ENCODE measurements at regions not wholly inside any gene's neighbourhood (a gene's known extent, or its start where the extent isn't known, plus 50 kb on each side); places are given as distances from the start of the nearest gene placed in this dataset.

DNA sequence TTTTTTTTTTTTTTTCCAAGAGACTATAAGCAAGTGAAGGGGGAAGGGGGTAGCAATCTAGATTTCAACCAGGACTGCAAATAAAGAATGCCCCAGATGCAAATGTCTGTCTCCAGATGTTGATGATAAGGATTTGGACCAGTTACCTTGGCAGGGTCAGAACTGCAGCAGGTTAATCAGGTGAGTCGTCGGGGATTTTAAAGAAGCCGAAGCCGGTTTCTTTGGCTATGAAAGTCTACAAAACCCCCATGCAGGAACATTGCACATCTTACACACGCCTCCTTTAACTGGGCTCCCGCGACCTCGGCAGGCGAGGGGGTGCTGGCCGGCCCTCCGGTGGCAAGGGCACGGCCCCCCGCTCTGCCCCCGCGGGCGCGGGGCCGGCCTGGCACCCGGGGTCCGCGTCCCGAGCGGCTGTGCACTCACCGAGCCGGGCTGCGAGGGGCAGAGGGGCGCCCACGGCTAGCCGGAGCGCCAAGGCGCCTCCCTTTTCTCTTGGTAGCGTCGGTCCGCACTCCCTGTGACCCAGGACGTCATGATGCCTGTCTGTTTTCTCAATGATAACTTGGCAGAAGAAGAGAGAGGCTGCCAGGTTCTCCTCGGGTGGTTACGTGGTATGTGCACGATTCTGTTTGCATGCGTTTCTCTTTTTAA, 366.3 kb upstream of the ESRRG start:
- Mint-ChIP-seq H3K9me3 (no peaks in the 10 kb centered on the region), H3K36me3 (ENCODE audit: low read depth) (no peaks in the 10 kb centered on the region), H3K27me3 (ENCODE audit: low read depth) (peaks cover 44% of the 10 kb centered on the region), H3K4me3 (no peak overlapping the region), H3K4me1 (ENCODE audit: low read depth) (peaks cover 6% of the 10 kb centered on the region), H3K27ac (no peak overlapping the region)
- CTCF ChIA-PET, result no interaction called here
- intact Hi-C loops (cut with micrococcal nuclease), result no loop called here
- DNase-seq, result no peak

DNA sequence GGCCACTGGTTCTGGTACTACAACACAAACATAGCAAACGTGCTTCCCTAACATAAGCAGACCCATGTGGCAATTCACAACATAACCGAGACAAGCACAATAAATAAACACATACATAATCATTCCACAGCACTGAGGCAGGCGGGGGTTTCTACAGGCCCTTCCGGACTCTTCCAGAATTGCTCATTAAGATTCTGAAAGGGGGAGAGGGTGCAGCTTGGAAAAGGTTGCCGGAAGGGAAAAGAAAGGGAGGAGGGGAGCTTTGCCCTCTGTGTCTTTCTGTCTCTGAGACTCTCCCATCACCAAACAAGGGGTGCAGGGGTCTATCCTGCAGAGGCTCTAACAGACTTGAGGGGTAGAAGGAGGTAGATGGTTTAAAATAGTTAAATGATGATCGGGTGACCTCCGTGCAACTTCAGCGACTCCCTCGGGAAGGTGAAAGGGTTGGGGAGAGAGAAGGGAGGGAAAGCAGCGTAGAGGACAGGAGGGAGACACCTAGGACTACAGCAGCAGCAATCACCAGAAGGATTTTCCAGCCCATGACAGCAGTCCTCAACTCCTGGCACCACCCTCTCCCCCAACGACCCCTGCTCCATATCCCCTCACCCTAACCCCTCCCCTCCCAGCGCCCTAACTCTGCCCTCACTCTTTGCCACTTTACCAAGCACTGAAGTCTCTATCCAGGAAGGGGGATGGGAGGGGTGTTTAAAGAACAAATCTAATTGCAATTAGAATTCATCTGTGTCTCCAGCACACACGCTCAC, 365.5 kb upstream of the ESRRG start:
- H3K27me3 Mint-ChIP-seq (ENCODE audit: low read depth), result peaks cover 41% of the 10 kb centered on the region

GRCh38 chr1:217088011-217088410, 364.8 kb upstream of the ESRRG start:
- Mint-ChIP-seq H3K9me3 (no peaks in the 10 kb centered on the region), H3K4me1 (ENCODE audit: low read depth) (peaks cover 6% of the 10 kb centered on the region), H3K4me3 (no peak overlapping the region), H3K27me3 (ENCODE audit: low read depth) (peaks cover 41% of the 10 kb centered on the region), H3K36me3 (ENCODE audit: low read depth) (no peaks in the 10 kb centered on the region), H3K27ac (no peak overlapping the region)
- CTCF ChIA-PET, result no interaction called here
- intact Hi-C loops (cut with micrococcal nuclease), result no loop called here
- DNase-seq, result no peak

More for the DNA sequence above, 365.5 kb upstream of the ESRRG start:
- no peak for DNase-seq
- CTCF ChIA-PET, result interaction anchor here (0.7 kb wide), 1 partner anchor 65 kb away, joined by 4 read pairs; no protein-coding TSS in a partner anchor
- intact Hi-C loops (cut with micrococcal nuclease), result no loop called here
- Mint-ChIP-seq H3K36me3 (ENCODE audit: low read depth) (no peaks in the 10 kb centered on the region), H3K4me1 (ENCODE audit: low read depth) (peaks cover 6% of the 10 kb centered on the region), H3K9me3 (no peaks in the 10 kb centered on the region), H3K4me3 (no peak overlapping the region), H3K27ac (no peak overlapping the region)

GRCh38 chr1:217079584-217079983, 356.4 kb upstream of the ESRRG start:
- no peak for DNase-seq
- Mint-ChIP-seq H3K27ac (no peak overlapping the region), H3K9me3 (peaks cover 1% of the 10 kb centered on the region), H3K36me3 (ENCODE audit: low read depth) (no peaks in the 10 kb centered on the region), H3K4me1 (ENCODE audit: low read depth) (no peaks in the 10 kb centered on the region), H3K4me3 (no peak overlapping the region), H3K27me3 (ENCODE audit: low read depth) (no peaks in the 10 kb centered on the region)
- CTCF ChIA-PET, result no interaction called here
- intact Hi-C loops (cut with micrococcal nuclease), result no loop called here

DNA sequence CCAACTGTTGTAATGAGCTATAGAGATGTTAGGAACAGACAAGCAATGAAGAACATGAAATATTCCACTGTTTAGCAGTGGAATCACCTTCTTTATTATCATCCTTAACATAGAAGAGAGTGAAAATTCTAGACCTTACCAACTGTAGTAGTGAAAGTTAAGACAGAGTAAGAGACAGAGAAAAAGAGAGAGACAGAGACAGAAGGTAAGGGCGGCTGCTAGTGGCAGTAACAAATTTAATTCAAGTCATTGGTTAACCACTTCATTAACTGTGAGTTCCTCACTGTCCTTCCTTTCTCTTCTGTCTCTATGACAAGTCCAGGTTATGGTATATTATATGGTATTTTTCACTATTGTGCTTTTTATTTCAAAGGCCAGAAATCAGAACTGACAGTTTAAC, 355.7 kb upstream of the ESRRG start:
- Mint-ChIP-seq H3K9me3 (peaks cover 1% of the 10 kb centered on the region), H3K4me1 (ENCODE audit: low read depth) (no peaks in the 10 kb centered on the region), H3K27me3 (ENCODE audit: low read depth) (no peaks in the 10 kb centered on the region), H3K27ac (no peak overlapping the region), H3K36me3 (ENCODE audit: low read depth) (no peaks in the 10 kb centered on the region), H3K4me3 (no peak overlapping the region)
- intact Hi-C loops (cut with micrococcal nuclease), result no loop called here
- no peak for DNase-seq
- CTCF ChIA-PET, result no interaction called here

- intact Hi-C loops (cut with micrococcal nuclease), result no loop called here
- Mint-ChIP-seq H3K36me3 (ENCODE audit: low read depth) (no peaks in the 10 kb centered on the region), H3K27me3 (ENCODE audit: low read depth) (no peaks in the 10 kb centered on the region), H3K27ac (no peak overlapping the region), H3K4me1 (ENCODE audit: low read depth) (no peaks in the 10 kb centered on the region), H3K9me3 (peaks cover 1% of the 10 kb centered on the region), H3K4me3 (no peak overlapping the region)
- no peak for DNase-seq
- CTCF ChIA-PET, result no interaction called here
Observed at GRCh38 chr1:217078078-217078690, 355.0 kb upstream of the ESRRG start.

GRCh38 chr1:217077426-217077825, 354.2 kb upstream of the ESRRG start:
- intact Hi-C loops (cut with micrococcal nuclease), result no loop called here
- DNase-seq, result no peak
- CTCF ChIA-PET, result no interaction called here
- H3K27ac Mint-ChIP-seq, result no peak overlapping the region
- no peaks in the 10 kb centered on the region for H3K27me3 Mint-ChIP-seq (ENCODE audit: low read depth)
- H3K9me3 Mint-ChIP-seq, result peaks cover 1% of the 10 kb centered on the region
- no peaks in the 10 kb centered on the region for H3K36me3 Mint-ChIP-seq (ENCODE audit: low read depth)
- H3K4me3 Mint-ChIP-seq, result no peak overlapping the region
- H3K4me1 Mint-ChIP-seq (ENCODE audit: low read depth), result no peaks in the 10 kb centered on the region

DNA sequence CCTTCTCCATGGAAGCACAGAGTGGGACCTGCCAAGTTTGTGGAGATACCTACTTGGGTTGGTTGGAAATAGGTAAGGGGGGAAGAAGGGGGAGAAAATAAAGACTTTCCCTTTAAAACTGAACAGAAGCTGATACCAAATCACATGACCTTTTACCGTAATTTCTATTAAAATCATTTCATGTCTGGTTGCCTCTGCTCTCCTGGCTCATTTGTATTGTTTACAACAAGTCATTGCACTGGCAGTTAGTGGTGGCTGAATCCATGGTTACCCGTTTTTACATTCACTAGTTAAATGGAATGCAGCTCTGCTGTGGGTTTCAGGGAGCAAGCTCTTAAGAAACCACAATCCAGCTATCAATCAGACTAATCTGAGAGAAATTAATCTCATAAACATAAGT, 353.7 kb upstream of the ESRRG start:
- Mint-ChIP-seq H3K36me3 (ENCODE audit: low read depth) (no peaks in the 10 kb centered on the region), H3K4me1 (ENCODE audit: low read depth) (no peaks in the 10 kb centered on the region), H3K9me3 (peaks cover 1% of the 10 kb centered on the region), H3K27ac (no peak overlapping the region), H3K4me3 (no peak overlapping the region), H3K27me3 (ENCODE audit: low read depth) (no peaks in the 10 kb centered on the region)
- CTCF ChIA-PET, result no interaction called here
- intact Hi-C loops (cut with micrococcal nuclease), result no loop called here
- no peak for DNase-seq

DNA sequence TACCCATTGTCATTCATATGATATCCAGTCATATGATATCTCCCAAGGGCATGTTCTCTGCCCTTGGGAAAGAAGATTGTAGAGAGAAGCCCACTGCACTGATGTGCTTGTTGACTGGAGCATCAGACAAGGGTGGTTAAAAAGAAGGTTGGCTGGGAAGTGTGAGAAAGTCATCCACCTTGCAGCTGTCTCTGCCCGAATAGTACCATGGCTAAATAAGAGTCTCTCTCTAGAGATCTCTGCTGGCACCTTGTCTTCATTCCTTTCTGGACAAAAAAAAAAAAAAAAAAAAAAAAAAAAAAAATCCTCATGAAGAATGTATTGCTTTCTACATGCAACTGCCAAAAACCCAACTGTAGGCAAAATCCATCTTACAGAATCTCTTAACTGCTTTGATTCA, 349.7 kb upstream of the ESRRG start:
- Mint-ChIP-seq H3K27ac (no peak overlapping the region), H3K4me1 (ENCODE audit: low read depth) (no peaks in the 10 kb centered on the region), H3K27me3 (ENCODE audit: low read depth) (peaks cover 2% of the 10 kb centered on the region), H3K9me3 (no peaks in the 10 kb centered on the region), H3K4me3 (no peak overlapping the region), H3K36me3 (ENCODE audit: low read depth) (no peaks in the 10 kb centered on the region)
- CTCF ChIA-PET, result no interaction called here
- DNase-seq, result no peak
- intact Hi-C loops (cut with micrococcal nuclease), result no loop called here

- no peaks in the 10 kb centered on the region for H3K36me3 Mint-ChIP-seq (ENCODE audit: low read depth)
- H3K4me3 Mint-ChIP-seq, result no peak overlapping the region
- DNase-seq, result no peak
- no peaks in the 10 kb centered on the region for H3K4me1 Mint-ChIP-seq (ENCODE audit: low read depth)
- intact Hi-C loops (cut with micrococcal nuclease), result no loop called here
- H3K27ac Mint-ChIP-seq, result no peak overlapping the region
- peaks cover 2% of the 10 kb centered on the region for H3K27me3 Mint-ChIP-seq (ENCODE audit: low read depth)
- CTCF ChIA-PET, result no interaction called here
- H3K9me3 Mint-ChIP-seq, result no peaks in the 10 kb centered on the region
Observed at GRCh38 chr1:217067642-217068041, 344.4 kb upstream of the ESRRG start.

DNA sequence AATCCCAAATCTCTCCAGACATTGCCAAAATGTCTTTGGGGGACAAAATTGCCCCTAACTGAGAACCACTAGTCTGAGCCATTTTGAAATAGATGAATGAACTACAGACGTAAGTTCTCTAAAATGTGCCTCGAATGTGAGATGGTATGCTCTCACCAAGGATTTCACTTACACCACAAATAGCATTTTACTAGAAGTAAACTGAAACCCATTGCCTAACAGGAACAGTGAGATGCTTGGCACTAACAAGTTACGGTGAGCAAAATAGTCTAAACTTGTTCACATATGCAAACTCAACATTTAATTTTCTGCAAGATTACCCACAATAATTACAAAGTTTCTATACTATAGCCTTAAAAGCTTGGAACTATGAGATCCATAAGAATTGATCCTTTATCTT, 343.6 kb upstream of the ESRRG start:
- Mint-ChIP-seq H3K4me3 (no peak overlapping the region), H3K27me3 (ENCODE audit: low read depth) (peaks cover 2% of the 10 kb centered on the region), H3K27ac (no peak overlapping the region), H3K9me3 (no peaks in the 10 kb centered on the region), H3K36me3 (ENCODE audit: low read depth) (no peaks in the 10 kb centered on the region), H3K4me1 (ENCODE audit: low read depth) (no peaks in the 10 kb centered on the region)
- no peak for DNase-seq
- intact Hi-C loops (cut with micrococcal nuclease), result no loop called here
- CTCF ChIA-PET, result interaction anchor here (0.7 kb wide), 1 partner anchor 59 kb away, joined by 4 read pairs; no protein-coding TSS in a partner anchor

DNA sequence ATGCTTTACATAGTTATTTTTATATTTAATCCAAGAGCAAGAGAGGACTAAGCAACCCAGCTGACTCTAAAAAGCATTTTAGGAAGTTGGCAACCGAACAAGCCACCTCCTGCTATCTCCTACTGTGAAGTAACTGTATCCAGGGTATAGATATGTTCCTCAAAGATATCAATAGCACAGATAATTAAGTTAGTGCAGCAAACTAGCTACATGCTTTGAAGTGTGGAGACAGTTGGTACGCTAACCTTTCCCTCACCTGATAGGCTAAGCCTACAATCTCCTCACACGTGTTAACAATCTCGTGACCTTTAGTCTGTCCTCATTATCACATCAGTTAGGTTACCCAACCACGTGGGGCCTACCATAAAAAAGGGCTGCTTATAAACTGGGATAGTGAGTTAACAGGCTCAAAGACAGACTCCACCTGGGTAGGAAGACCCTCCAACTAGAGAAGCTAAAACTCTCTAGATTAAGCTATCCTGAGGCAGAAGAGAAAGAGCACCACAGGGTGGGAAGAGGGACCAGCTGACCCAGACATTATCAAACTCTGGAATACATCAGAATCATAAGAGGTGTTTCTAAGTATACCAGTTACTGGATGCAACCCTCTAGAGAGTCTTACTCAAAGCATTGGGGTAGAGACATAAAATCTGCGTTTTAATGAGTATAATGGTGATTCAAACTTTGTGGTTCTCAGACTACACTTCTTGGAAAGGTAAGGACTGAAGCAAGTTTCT, 340.1 kb upstream of the ESRRG start:
- CTCF ChIA-PET, result no interaction called here
- DNase-seq, result no peak
- no peaks in the 10 kb centered on the region for H3K36me3 Mint-ChIP-seq (ENCODE audit: low read depth)

More for the DNA sequence above, 340.1 kb upstream of the ESRRG start:
- Mint-ChIP-seq H3K4me3 (no peak overlapping the region), H3K4me1 (ENCODE audit: low read depth) (no peaks in the 10 kb centered on the region), H3K27ac (no peak overlapping the region), H3K9me3 (peaks cover 2% of the 10 kb centered on the region), H3K27me3 (ENCODE audit: low read depth) (no peaks in the 10 kb centered on the region)
- intact Hi-C loops (cut with micrococcal nuclease), result no loop called here
